KMS-11 (cell line): ENCODE measurements at regions not wholly inside any gene's neighbourhood (a gene's known extent, or its start where the extent isn't known, plus 50 kb on each side); places are given as distances from the start of the nearest gene placed in this dataset.

Source experiments
- H2AFZ ChIP-seq: fragments of 200-600 bp; sonication (generic); 2 replicates; pipeline ENCODE4 v1.6.1; 2016; ENCODE audit warnings: antibody characterized with exemption, mixed run types, low read depth
- H3K27ac ChIP-seq: fragments of 200-600 bp; sonication (generic); 2 replicates; pipeline ENCODE4 v1.6.1; 2016; ENCODE audit warnings: mild to moderate bottlenecking, mixed run types
- H3K27me3 ChIP-seq: fragments of 200-600 bp; sonication (generic); 2 replicates; pipeline ENCODE4 v1.6.1; 2017; ENCODE audit warnings: mild to moderate bottlenecking, low read depth, mixed run types, moderate library complexity; ENCODE audit not compliant: insufficient read depth
- H3K36me3 ChIP-seq: fragments of 200-600 bp; sonication (generic); 2 replicates; pipeline ENCODE4 v1.6.1; 2017; ENCODE audit warnings: mild to moderate bottlenecking, mixed run types; ENCODE audit not compliant: insufficient read depth
- H3K4me1 ChIP-seq: fragments of 200-600 bp; sonication (generic); 2 replicates; pipeline ENCODE4 v1.6.1; 2016; ENCODE audit warnings: mild to moderate bottlenecking, low read depth, mixed run types; ENCODE audit not compliant: poor library complexity, severe bottlenecking
- H3K4me2 ChIP-seq: fragments of 200-600 bp; sonication (generic); 2 replicates; pipeline ENCODE4 v1.7.0; 2016; ENCODE audit warnings: mild to moderate bottlenecking, mixed run types
- H3K4me3 ChIP-seq: fragments of 200-600 bp; sonication (generic); IDR thresholded peaks from 2 replicates; pipeline ENCODE4 v1.6.1; 2017; ENCODE audit warnings: low read depth, low read length, mixed read lengths; ENCODE audit not compliant: insufficient read depth
- H3K79me2 ChIP-seq: fragments of 200-600 bp; sonication (generic); 2 replicates; pipeline ENCODE4 v1.6.1; 2016; ENCODE audit warnings: low read depth, mixed run types; ENCODE audit not compliant: insufficient read depth
- H3K9ac ChIP-seq: fragments of 200-600 bp; sonication (generic); 2 replicates; pipeline ENCODE4 v1.6.1; 2016; ENCODE audit warnings: mild to moderate bottlenecking, mixed run types
- H4K20me1 ChIP-seq: fragments of 200-600 bp; sonication (generic); 2 replicates; pipeline ENCODE4 v1.6.1; 2016; ENCODE audit warnings: mild to moderate bottlenecking, mixed run types; ENCODE audit not compliant: insufficient read depth
- CTCF ChIP-seq: fragments of 200-600 bp; sonication (generic); conservative IDR thresholded peaks from 2 replicates; pipeline ENCODE4 v1.6.1; 2017; ENCODE audit warnings: low read depth, mild to moderate bottlenecking, antibody characterized with exemption, low read length, moderate library complexity, mixed read lengths

DNA sequence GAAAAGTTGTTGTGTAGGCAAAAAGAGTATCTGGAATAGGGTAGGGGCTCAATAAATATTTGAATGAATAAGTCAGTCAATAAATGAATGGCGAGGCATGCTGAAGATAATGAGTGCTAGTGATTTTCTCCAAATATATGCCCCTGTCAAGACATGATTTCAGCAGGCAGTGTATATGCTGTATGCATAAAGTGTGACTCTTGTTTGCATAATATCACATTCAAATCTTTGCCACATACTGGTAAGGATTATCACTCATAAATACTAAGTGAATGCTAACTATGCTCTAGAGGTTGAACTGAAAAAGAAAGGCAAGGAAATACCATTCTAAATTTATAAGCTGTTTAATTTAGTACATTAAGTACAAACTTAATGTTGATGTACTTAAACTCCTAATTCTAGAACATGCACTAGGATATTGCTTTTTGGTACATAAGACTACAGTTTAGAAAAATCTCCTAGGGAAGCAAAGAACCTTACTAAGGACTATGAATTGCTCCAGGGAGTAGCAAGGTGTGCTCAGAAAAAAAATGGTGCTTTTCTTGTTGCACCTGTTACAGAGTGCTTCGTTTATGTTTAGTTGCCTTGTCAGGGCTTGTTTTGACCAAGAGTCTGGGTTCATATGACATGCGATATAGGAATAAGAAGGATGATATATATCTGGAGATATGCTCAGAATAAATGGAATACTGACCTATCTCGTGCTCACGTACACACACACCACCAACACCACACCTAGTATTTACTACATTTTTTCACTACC lies 224.0 kb upstream of the TANK start:
- Histone ChIP-seq H3K79me2 (no peaks in the 10 kb centered on the region), H3K4me1 (peaks cover 49% of the 10 kb centered on the region), H2AFZ (no peak overlapping the region), H3K4me3 (no peak overlapping the region), H4K20me1 (no peaks in the 10 kb centered on the region), H3K4me2 (peak overlapping the region; percentile 49; the same call in 1 of the 2 replicates), H3K27me3 (no peaks in the 10 kb centered on the region), H3K36me3 (no peaks in the 10 kb centered on the region), H3K9ac (no peak overlapping the region), H3K27ac (no peak overlapping the region)
- TF ChIP-seq CTCF: no peak

DNA sequence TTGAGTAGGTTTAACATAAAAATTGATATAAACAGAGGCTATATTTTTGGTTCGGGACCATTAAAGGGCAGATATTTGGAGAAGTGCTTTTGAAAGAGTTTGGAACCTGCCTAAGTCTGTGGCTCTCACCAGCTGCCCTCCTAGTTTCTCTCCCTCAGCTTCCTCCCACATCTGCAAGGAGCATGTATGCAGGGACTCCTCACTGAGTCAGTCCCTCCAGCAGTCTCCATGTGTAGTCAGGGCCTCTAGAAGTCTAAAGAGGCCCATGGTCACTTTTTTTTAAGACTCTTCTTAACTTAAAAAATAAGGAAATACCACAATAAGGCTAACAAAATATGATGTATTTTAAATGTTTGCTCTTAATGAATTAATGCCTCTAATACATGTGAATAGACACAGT lies 220.0 kb upstream of the TANK start:
- H3K27ac ChIP-seq: peak overlapping the region; percentile 82
- H3K4me2 ChIP-seq: peak overlapping the region; percentile 71

DNA sequence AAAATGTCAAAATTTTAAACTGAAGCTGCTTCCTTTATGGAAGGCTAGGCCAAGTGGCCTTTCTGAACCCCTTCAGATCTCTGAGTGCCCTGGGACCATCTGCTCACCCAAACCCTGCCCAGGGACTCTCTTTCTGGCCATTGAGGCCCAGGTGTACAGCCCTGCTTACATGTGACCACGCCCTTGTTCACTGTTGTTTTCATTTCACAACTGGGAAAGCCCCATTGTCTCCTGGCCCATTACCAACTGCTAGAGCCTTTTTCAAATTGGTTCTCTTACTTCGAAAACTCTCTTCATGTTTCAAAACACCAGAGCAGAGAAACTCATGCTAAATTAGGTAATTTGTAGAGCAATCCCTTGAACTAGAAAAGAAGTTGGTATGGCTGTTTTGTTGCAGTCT lies 219.5 kb upstream of the TANK start:
- H3K4me2 ChIP-seq: peak overlapping the region; percentile 71
- TF ChIP-seq CTCF: no peak
- peaks cover 39% of the 10 kb centered on the region for H3K4me1 ChIP-seq
- H3K79me2 ChIP-seq: no peaks in the 10 kb centered on the region
- no peaks in the 10 kb centered on the region for H3K36me3 ChIP-seq
- H3K27me3 ChIP-seq: no peaks in the 10 kb centered on the region
- H3K4me3 ChIP-seq: no peak overlapping the region
- H3K9ac ChIP-seq: peak overlapping the region; percentile 41; the same call in 1 of the 2 replicates
- no peaks in the 10 kb centered on the region for H4K20me1 ChIP-seq
- peak overlapping the region; percentile 82 for H3K27ac ChIP-seq
- peak overlapping the region; percentile 19; the same call in 1 of the 2 replicates for H2AFZ ChIP-seq

More for the DNA sequence above, 220.0 kb upstream of the TANK start:
- TF ChIP-seq CTCF: no peak
- Histone ChIP-seq H3K79me2 (no peaks in the 10 kb centered on the region), H3K4me3 (no peak overlapping the region), H3K36me3 (no peaks in the 10 kb centered on the region), H4K20me1 (no peaks in the 10 kb centered on the region), H2AFZ (no peak overlapping the region), H3K4me1 (peaks cover 43% of the 10 kb centered on the region), H3K27me3 (no peaks in the 10 kb centered on the region), H3K9ac (peak overlapping the region; percentile 41; the same call in 1 of the 2 replicates)

- no peak for TF ChIP-seq CTCF
- Histone ChIP-seq H3K4me2 (peak overlapping the region; percentile 71), H3K4me3 (no peak overlapping the region), H3K27ac (peak overlapping the region; percentile 82), H3K36me3 (no peaks in the 10 kb centered on the region), H3K79me2 (no peaks in the 10 kb centered on the region), H3K9ac (peak overlapping the region; percentile 41; the same call in 1 of the 2 replicates), H3K4me1 (peaks cover 37% of the 10 kb centered on the region), H3K27me3 (no peaks in the 10 kb centered on the region), H2AFZ (peak overlapping the region; percentile 19; the same call in 1 of the 2 replicates), H4K20me1 (no peaks in the 10 kb centered on the region)
Observed at GRCh38 chr2:160941290-160941846, 218.9 kb upstream of the TANK start.
